Testis (tissue), 2 donors: ENCODE measurements at regions not wholly inside any gene's neighbourhood (a gene's known extent, or its start where the extent isn't known, plus 50 kb on each side); places are given as distances from the start of the nearest gene placed in this dataset.

Experiments
- DNase-seq: peaks from one replicate; pipeline ENCODE4 v3.0.0-alpha.2; 2019
- H3K27ac ChIP-seq, 2 donors: fragments of 200-600 bp; sonication (generic); one replicate each; pipeline ENCODE4 v1.5.1; 2019
- H3K27me3 ChIP-seq: fragments of 200-600 bp; sonication (generic); one replicate; pipeline ENCODE4 v1.5.1; 2019
- H3K36me3 ChIP-seq: fragments of 200-600 bp; sonication (generic); one replicate; pipeline ENCODE4 v1.5.1; 2017; ENCODE audit warnings: low read depth; ENCODE audit errors: missing control alignments
- H3K4me1 ChIP-seq: fragments of 200-600 bp; sonication (generic); one replicate; pipeline ENCODE4 v1.5.1; 2019
- H3K4me3 ChIP-seq, 2 donors: fragments of 200-600 bp; sonication (generic); one replicate each; pipeline ENCODE4 v1.5.1; 2017 to 2019
- H3K9me3 ChIP-seq: fragments of 200-600 bp; sonication (generic); one replicate; pipeline ENCODE4 v1.5.1; 2017
- CTCF ChIP-seq, 3 experiments: fragments of 450-650 bp in 2 of 3; fragments of 200-600 bp in 1 of 3; sonication (generic) in 1 of 3; IDR thresholded peaks; one replicate each; pipeline ENCODE4 v1.5.1; 2016 to 2019; ENCODE audit warnings: antibody characterized with exemption in 3 of 3, mild to moderate bottlenecking in 2 of 3, moderate library complexity in 1 of 3
- POLR2A ChIP-seq: fragments of 450-650 bp; IDR thresholded peaks from one replicate; pipeline ENCODE4 v1.6.1; 2017; ENCODE audit warnings: antibody characterized with exemption, mild to moderate bottlenecking, moderate library complexity
- WGBS, 2 donors: methylation state at CpG; one replicate each; pipeline ENCODE4 v1.1.5; 2018; 5-methylcytosine and 5-hydroxymethylcytosine counted together
- intact Hi-C: fragments of 100-400 bp; cut with DNase I; formaldehyde crosslinking; loops from one replicate; pipeline ENCODE4 v1.15.1; 2023; ENCODE audit warnings: low total_unique reads

- DNase-seq, result no peak
- TF ChIP-seq CTCF (IDR thresholded peaks at IDR 0.05), result no peak
- no peak for TF ChIP-seq POLR2A
- H3K4me3 ChIP-seq, result no peak overlapping the region
- H3K9me3 ChIP-seq, result no peaks in the 10 kb centered on the region
- intact Hi-C loops, result no loop called here
- no peaks in the 10 kb centered on the region for H3K27me3 ChIP-seq
- H3K4me1 ChIP-seq, result no peaks in the 10 kb centered on the region
- 96 to 97% methylated on average over 1 of the region's 1 CpG for WGBS, 2 donors
- no peak overlapping the region for H3K27ac ChIP-seq
- H3K36me3 ChIP-seq, result no peaks in the 10 kb centered on the region
Observed at GRCh38 chr2:51413726-51414125, 381.8 kb upstream of the NRXN1 start.

GRCh38 chr2:51410331-51410730 lies 378.4 kb upstream of the NRXN1 start:
- TF ChIP-seq CTCF (IDR thresholded peaks at IDR 0.05), result no peak
- no peak for TF ChIP-seq POLR2A
- no peak for DNase-seq
- intact Hi-C loops, result no loop called here
- Histone ChIP-seq H3K27me3 (no peaks in the 10 kb centered on the region), H3K27ac (no peak overlapping the region), H3K36me3 (no peaks in the 10 kb centered on the region), H3K4me3 (no peak overlapping the region), H3K9me3 (no peaks in the 10 kb centered on the region), H3K4me1 (no peaks in the 10 kb centered on the region)
- 52 to 67% methylated on average over 3 of the region's 3 CpGs for WGBS, 2 donors

- Histone ChIP-seq H3K9me3 (no peaks in the 10 kb centered on the region), H3K27ac (no peak overlapping the region), H3K4me3 (no peak overlapping the region), H3K4me1 (no peaks in the 10 kb centered on the region), H3K27me3 (no peaks in the 10 kb centered on the region), H3K36me3 (no peaks in the 10 kb centered on the region)
- no peak for TF ChIP-seq POLR2A
- no peak for TF ChIP-seq CTCF (IDR thresholded peaks at IDR 0.05)
- intact Hi-C loops, result no loop called here
- 55 to 63% methylated on average over 1 of the region's 1 CpG for WGBS, 2 donors
- DNase-seq, result no peak
Observed at GRCh38 chr2:51409920-51410319, 378.0 kb upstream of the NRXN1 start.

- H3K9me3 ChIP-seq, result no peaks in the 10 kb centered on the region
- intact Hi-C loops, result no loop called here
- no peak overlapping the region for H3K27ac ChIP-seq
- WGBS, 2 donors, result 87 to 94% methylated on average over 3 of the region's 3 CpGs
- H3K4me1 ChIP-seq, result no peaks in the 10 kb centered on the region
- no peak for DNase-seq
- H3K36me3 ChIP-seq, result no peaks in the 10 kb centered on the region
- TF ChIP-seq POLR2A, result no peak
- TF ChIP-seq CTCF (IDR thresholded peaks at IDR 0.05), result no peak
- no peak overlapping the region for H3K4me3 ChIP-seq
- H3K27me3 ChIP-seq, result no peaks in the 10 kb centered on the region
Observed at GRCh38 chr2:51404226-51404625, 372.3 kb upstream of the NRXN1 start.

GRCh38 chr2:51401546-51401945 lies 369.6 kb upstream of the NRXN1 start:
- intact Hi-C loops, result no loop called here
- DNase-seq, result no peak
- Histone ChIP-seq H3K36me3 (no peaks in the 10 kb centered on the region), H3K9me3 (no peaks in the 10 kb centered on the region), H3K4me1 (no peaks in the 10 kb centered on the region), H3K27ac (no peak overlapping the region), H3K4me3 (no peak overlapping the region), H3K27me3 (no peaks in the 10 kb centered on the region)
- WGBS, 2 donors, result 80 to 84% methylated on average over 5 of the region's 5 CpGs
- TF ChIP-seq CTCF (IDR thresholded peaks at IDR 0.05) (no peak), POLR2A (no peak)
